GM12873 (cell line): ENCODE measurements at regions not wholly inside any gene's neighbourhood (a gene's known extent, or its start where the extent isn't known, plus 50 kb on each side); places are given as distances from the start of the nearest gene placed in this dataset.

Experiments used
- TF ChIP-seq, protein P1 (sequence below): IDR thresholded peaks from 2 replicates; pipeline ENCODE4 v1.5.1; 2012; ENCODE audit warnings: low read depth, mild to moderate bottlenecking, moderate library complexity, low read length, control low read depth; ENCODE audit not compliant: insufficient read depth; ENCODE audit errors: missing control alignments

DNA sequence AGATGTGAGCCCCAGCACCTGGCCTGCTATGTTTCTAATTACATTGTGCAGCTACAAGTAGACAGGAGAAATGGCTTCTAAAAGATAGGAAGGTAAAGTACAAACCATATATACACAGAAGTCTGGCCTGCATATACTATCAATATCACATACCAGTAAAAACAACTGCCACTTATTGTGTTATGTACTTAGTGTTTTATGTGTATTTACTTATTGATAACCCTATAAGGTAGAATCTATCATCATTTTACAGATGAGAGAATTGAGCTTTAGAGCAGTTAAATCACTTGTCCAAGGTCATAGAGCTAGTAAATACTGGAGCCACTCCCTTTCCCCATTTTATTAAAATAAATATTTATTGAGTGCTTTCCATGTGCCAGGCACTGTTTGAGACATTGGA lies 102.4 kb upstream of the PRDM1 start:
- TF ChIP-seq, protein P1, sequence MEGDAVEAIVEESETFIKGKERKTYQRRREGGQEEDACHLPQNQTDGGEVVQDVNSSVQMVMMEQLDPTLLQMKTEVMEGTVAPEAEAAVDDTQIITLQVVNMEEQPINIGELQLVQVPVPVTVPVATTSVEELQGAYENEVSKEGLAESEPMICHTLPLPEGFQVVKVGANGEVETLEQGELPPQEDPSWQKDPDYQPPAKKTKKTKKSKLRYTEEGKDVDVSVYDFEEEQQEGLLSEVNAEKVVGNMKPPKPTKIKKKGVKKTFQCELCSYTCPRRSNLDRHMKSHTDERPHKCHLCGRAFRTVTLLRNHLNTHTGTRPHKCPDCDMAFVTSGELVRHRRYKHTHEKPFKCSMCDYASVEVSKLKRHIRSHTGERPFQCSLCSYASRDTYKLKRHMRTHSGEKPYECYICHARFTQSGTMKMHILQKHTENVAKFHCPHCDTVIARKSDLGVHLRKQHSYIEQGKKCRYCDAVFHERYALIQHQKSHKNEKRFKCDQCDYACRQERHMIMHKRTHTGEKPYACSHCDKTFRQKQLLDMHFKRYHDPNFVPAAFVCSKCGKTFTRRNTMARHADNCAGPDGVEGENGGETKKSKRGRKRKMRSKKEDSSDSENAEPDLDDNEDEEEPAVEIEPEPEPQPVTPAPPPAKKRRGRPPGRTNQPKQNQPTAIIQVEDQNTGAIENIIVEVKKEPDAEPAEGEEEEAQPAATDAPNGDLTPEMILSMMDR: no peak

DNA sequence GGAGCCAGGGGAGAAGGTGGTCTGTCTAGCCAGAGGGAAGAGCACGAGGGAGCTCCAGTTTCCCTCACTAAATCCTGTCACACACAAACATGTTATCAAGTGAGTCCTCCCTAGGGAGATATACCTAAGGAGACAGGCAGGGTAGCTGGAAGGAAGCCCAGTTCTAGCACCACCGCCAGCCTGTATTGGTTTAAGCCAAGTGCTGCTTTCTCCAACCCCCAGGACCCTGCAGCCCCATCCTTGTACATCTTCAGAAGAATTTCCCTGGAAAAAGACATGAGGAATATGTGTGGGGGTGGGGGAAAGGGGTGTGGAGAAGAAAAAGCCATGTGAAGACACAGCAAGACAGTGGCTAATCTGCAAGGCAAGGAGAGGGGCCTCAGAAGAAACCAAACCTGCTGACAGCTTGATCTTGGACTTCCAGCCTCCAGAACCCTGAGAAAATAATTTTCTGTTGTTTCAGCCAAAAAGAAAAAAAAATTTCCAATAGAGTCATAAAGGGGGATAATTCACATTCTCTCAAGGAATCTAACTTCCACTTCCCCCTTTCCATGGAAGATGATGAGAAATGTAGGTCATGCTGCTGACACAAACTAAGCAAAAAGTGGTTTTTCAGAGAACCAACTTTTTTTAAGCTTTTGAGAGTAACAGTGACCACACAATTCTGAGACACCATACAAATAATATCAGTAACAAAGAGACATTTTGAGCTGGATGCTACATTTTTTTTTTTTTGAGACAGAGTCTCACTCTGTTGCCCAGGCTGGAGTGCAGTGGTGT lies 103.2 kb upstream of the PRDM1 start:
- TF ChIP-seq, protein P1: no peak

DNA sequence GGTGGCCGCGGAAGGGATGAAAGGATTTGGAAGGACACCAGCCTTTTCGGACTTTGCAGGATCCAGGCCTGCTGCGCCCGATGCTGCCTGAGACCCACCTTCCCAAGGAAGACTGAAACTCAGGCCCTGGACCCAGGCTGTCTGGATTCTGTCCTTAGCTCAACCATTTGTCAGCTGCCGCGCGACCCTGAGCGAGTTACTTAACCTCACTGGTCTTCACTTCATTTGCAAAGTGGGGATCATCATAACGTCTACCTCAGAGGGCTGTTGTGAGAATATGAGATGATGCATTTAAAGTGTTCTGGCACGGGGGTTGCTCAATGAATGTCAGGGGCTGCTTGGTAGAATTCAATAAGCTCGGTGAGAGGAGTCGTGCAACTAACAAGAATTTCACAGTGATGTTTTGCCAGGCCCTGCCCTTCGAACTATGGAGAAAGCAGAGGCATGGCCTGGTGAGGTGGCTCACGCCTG lies 104.2 kb upstream of the PRDM1 start:
- TF ChIP-seq, protein P1: no peak

DNA sequence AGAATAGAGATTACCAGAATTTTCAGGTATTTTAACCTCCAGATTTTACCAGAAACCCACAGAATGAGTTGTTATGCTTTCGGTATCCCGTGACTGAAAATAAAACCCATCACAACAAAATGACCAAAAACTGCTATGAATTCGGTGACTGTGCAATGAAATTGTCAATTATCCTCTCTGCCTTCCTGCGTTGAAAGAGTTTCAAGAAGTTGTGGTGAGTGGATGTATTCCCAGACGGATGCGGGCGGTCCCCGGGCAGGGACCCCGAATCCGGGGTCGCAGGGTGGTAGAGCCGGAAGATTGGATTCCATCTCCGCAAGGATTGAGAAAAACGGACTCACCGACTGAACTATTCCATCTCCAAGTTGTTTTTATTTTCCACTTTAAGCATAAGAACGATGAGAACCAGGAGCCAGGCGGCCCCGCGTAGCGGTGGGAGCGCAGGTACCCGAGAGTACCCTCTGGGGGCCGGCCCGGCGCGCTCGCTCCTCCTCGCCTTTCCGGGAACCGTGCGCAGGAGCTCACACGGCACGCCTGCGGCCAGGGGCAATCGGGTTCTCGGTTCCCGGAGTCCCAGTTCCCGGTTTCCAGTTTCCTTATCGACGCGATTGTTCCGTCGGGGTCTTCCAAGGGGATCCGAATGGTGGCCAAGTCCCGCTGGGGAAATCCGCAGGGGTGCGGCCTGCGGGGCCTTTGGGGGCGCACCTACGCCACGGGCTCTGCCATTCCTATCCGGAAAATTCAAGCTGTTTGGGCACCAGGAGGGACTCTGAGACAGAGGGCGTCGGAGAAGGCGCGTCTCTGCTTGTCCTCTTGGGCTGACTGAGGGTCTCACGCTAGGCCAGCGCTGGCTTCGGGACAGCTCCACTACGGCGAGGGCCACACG lies 104.9 kb upstream of the PRDM1 start:
- TF ChIP-seq, protein P1: no peak

DNA sequence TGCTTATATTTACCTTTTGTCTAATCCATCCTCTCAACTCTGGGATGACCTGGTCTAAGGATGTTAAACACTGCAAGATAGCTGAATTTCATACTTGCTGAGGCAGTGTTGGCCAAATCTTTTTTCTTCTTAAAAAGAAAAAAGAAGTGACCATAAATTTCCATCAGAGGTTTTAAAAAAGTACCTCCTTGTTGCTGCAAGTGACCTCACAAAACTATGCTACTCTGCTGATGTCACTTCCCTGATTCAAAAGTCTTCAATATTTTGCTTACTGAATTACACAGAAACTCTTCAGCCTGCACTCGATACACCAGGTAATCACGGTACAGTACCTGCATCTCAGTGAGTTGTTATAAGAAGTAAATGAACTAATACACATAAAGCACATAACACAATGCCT lies 107.2 kb upstream of the PRDM1 start:
- TF ChIP-seq, protein P1: no peak

DNA sequence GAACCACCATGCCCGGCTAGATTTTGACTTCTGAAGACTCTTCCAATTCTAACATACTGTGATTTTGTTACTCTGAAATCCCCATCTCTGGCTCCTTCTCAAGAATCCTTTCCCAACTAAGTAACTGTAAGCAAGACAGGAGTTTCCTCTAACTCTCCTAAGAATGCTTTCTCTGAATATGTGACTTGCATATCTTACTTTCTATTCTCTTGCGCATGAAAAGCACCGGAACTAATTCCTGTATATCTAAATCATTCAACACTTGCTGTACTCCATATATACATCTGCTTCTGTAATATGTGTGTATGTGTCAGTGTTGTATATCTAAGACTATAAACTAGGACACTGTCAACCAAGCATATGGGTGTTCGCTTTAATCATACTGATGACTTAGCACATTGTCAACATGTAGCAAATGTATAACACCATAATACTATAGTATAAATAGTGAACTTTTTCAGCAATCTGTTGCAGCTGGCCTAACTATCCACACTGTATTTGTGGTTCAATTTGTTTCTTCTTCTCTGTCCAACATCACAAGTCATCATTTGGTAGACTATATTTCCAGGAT lies 108.1 kb upstream of the PRDM1 start:
- TF ChIP-seq, protein P1: no peak

DNA sequence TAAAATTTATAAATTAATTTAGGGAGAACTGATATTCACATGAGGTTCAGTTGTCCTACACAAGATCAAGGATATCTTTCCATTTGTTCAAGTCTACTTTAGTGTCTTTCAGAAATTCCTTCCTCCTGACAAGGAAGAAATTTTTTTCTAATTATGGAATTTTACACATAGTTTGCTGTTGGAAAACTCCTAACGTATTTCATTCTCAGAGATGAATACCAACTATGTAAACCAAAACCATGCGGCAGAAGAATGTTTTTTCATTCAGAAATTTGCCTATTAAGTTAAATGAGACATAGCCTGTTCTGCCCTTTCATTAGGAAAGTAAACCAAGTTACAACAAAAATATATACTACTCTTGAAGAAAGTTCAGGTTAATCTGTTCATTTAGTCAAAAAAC lies 111.2 kb upstream of the PRDM1 start:
- TF ChIP-seq, protein P1: no peak
